NT2/D1 (cell line): ENCODE measurements at regions not wholly inside any gene's neighbourhood (a gene's known extent, or its start where the extent isn't known, plus 50 kb on each side); places are given as distances from the start of the nearest gene placed in this dataset.

Experiments
- DNase-seq: peaks from one replicate; pipeline ENCODE4 v3.0.0-alpha.2; 2011; ENCODE audit warnings: low read depth, low spot score
- H3K27me3 ChIP-seq: 2 replicates; pipeline ENCODE4 v1.6.0; 2011; ENCODE audit warnings: mild to moderate bottlenecking; ENCODE audit not compliant: insufficient read length, insufficient read depth
- H3K36me3 ChIP-seq: 2 replicates; pipeline ENCODE4 v1.6.1; 2011; ENCODE audit warnings: mild to moderate bottlenecking, low read length, mixed read lengths; ENCODE audit not compliant: insufficient read depth, insufficient read length
- H3K4me1 ChIP-seq: 2 replicates; pipeline ENCODE4 v1.5.1; 2011; ENCODE audit not compliant: insufficient read depth, insufficient read length
- H3K4me3 ChIP-seq: 2 replicates; pipeline ENCODE4 v1.5.1; 2011; ENCODE audit warnings: low read depth; ENCODE audit not compliant: insufficient read length
- H3K9ac ChIP-seq: 2 replicates; pipeline ENCODE4 v1.6.0; 2011; ENCODE audit warnings: low read depth; ENCODE audit not compliant: insufficient read length
- H3K9me3 ChIP-seq: 2 replicates; pipeline ENCODE4 v1.5.1; 2011; ENCODE audit warnings: mild to moderate bottlenecking, low read length; ENCODE audit not compliant: insufficient read depth
- SUZ12 ChIP-seq: IDR thresholded peaks from 2 replicates; pipeline ENCODE4 v1.6.1; 2011; ENCODE audit not compliant: insufficient read length, insufficient read depth; ENCODE audit errors: extremely low read depth
- YY1 ChIP-seq: IDR thresholded peaks from 2 replicates; pipeline ENCODE4 v1.6.1; 2011; ENCODE audit not compliant: insufficient read length, insufficient read depth
- ZNF274 ChIP-seq: IDR thresholded peaks from 2 replicates; pipeline ENCODE4 v1.6.1; 2011; ENCODE audit warnings: mild to moderate bottlenecking, low read depth, low read length

GRCh38 chr14:89707086-89707485, 247.4 kb downstream of the EFCAB11 start:
- Histone ChIP-seq H3K36me3 (no peaks in the 10 kb centered on the region), H3K9me3 (peaks cover 19% of the 10 kb centered on the region; the same call in 1 of the 2 replicates), H3K9ac (no peak overlapping the region), H3K4me3 (no peak overlapping the region), H3K27me3 (peaks cover under 1% of the 10 kb centered on the region), H3K4me1 (no peaks in the 10 kb centered on the region)
- no peak for DNase-seq
- TF ChIP-seq SUZ12 (no peak), ZNF274 (no peak), YY1 (no peak)

- H3K9me3 ChIP-seq: peaks cover 8% of the 10 kb centered on the region; the same call in 1 of the 2 replicates
- H3K4me1 ChIP-seq: no peaks in the 10 kb centered on the region
- no peak overlapping the region for H3K4me3 ChIP-seq
- DNase-seq: no peak
- no peaks in the 10 kb centered on the region for H3K36me3 ChIP-seq
- TF ChIP-seq YY1 (no peak), ZNF274 (no peak)
- H3K27me3 ChIP-seq: peaks cover 4% of the 10 kb centered on the region
- H3K9ac ChIP-seq: no peak overlapping the region
Observed at GRCh38 chr14:89702876-89703200, 251.7 kb downstream of the EFCAB11 start.

- H3K4me3 ChIP-seq: no peak overlapping the region
- H3K9me3 ChIP-seq: peaks cover 8% of the 10 kb centered on the region; the same call in 1 of the 2 replicates
Observed at GRCh38 chr14:89702073-89702875, 252.3 kb downstream of the EFCAB11 start.

GRCh38 chr14:89701211-89702043, 253.1 kb downstream of the EFCAB11 start:
- Histone ChIP-seq H3K9me3 (peaks cover 8% of the 10 kb centered on the region; the same call in 1 of the 2 replicates), H3K27me3 (peaks cover 4% of the 10 kb centered on the region), H3K4me1 (no peaks in the 10 kb centered on the region), H3K4me3 (peak overlapping the region; percentile 46), H3K9ac (peak overlapping the region; percentile 62), H3K36me3 (no peaks in the 10 kb centered on the region)
- peak; percentile 55 for DNase-seq
- no peak for TF ChIP-seq SUZ12
- TF ChIP-seq YY1: no peak
- TF ChIP-seq ZNF274: no peak

More at GRCh38 chr14:89702073-89702875, 252.3 kb downstream of the EFCAB11 start:
- TF ChIP-seq SUZ12 (no peak), YY1 (no peak), ZNF274 (no peak)
- no peaks in the 10 kb centered on the region for H3K4me1 ChIP-seq
- no peak overlapping the region for H3K9ac ChIP-seq
- DNase-seq: no peak
- no peaks in the 10 kb centered on the region for H3K36me3 ChIP-seq
- H3K27me3 ChIP-seq: peaks cover 4% of the 10 kb centered on the region

DNA sequence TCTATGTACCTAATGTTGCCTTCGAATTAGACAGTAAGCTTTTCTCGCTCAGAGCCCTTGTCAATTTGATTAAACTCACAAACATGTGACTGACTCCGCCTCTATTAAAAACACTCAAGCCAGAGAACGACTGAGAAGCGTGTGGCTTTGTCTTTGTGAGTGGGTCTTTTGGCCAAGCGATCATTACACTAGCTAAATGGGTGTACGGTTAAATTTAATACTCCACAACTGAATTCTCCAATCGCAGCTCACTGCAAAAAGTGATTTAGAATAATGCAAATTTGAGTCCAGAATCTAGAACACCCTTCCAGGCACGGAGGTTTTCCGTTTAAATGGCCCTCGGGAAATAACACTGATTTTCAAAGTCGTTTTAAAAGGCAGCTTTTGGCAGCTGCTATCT, 253.7 kb downstream of the EFCAB11 start:
- peak overlapping the region; percentile 46 for H3K4me3 ChIP-seq
- peaks cover 4% of the 10 kb centered on the region for H3K27me3 ChIP-seq
- no peaks in the 10 kb centered on the region for H3K4me1 ChIP-seq
- peaks cover 8% of the 10 kb centered on the region; the same call in 1 of the 2 replicates for H3K9me3 ChIP-seq
- DNase-seq: no peak
- H3K9ac ChIP-seq: no peak overlapping the region
- TF ChIP-seq SUZ12: no peak
- TF ChIP-seq YY1: no peak
- no peak for TF ChIP-seq ZNF274
- no peaks in the 10 kb centered on the region for H3K36me3 ChIP-seq

DNA sequence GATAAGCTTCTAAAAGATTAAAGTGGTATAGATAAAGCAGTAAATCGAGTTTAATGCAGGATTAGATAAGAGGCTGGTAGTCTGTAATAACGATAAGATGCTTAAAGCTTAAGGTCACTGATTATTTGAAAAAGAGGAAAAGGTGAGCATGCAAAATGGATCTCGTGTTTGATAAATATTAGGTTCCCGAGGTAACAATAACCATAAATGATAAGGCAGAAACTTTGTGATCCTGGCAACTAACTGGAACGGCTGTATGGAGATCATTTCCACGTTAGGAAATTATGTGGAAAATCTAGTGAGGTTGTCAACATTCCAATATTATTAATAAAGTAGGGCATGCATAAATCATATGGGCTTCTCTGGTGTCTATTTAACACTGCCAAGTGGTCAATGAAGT, 255.5 kb downstream of the EFCAB11 start:
- H3K4me1 ChIP-seq: no peaks in the 10 kb centered on the region
- no peaks in the 10 kb centered on the region for H3K36me3 ChIP-seq
- peaks cover 8% of the 10 kb centered on the region; the same call in 1 of the 2 replicates for H3K9me3 ChIP-seq
- DNase-seq: no peak
- TF ChIP-seq SUZ12: no peak
- peaks cover 4% of the 10 kb centered on the region for H3K27me3 ChIP-seq
- no peak overlapping the region for H3K4me3 ChIP-seq
- no peak overlapping the region for H3K9ac ChIP-seq
